OCI-LY1 (cell line): ENCODE measurements at regions not wholly inside any gene's neighbourhood (a gene's known extent, or its start where the extent isn't known, plus 50 kb on each side); places are given as distances from the start of the nearest gene placed in this dataset.

Experiments used
- CTCF ChIP-seq: fragments of 200-600 bp; sonication (generic), shearing (Covaris generic); IDR thresholded peaks from 2 replicates; pipeline ENCODE4 v1.5.1; 2017; ENCODE audit warnings: mild to moderate bottlenecking, antibody characterized with exemption, low read length, moderate library complexity, mixed read lengths
- EZH2 ChIP-seq: fragments of 200-600 bp; sonication (generic), shearing (Covaris generic); IDR thresholded peaks from 2 replicates; pipeline ENCODE4 v1.8.0; 2017; ENCODE audit warnings: borderline replicate concordance, mixed run types, mild to moderate bottlenecking, antibody characterized with exemption, low read length, moderate library complexity, mixed read lengths

DNA sequence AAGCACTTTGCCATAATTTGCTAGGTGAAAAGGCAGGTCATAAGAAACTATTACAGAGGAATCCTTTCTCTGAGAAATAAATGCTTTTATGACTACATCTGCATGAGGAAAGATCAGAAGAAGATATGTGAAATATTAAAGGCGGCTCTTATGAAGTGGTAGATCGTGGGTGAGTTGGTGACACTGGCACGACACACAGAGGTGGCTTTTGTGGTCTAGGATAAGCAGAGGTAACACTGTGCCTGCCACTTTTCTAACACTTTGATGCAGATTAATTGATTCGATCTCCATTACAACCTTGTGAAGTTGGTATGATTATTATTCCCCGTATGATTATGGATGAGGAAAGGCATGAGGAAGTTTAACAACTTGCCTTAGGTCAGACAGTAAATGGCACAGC, 60.0 kb upstream of the ELK3 start:
- TF ChIP-seq CTCF (no peak), EZH2 (no peak)
